NCI-H748 treated with DMSO at 0.1 percent for 48 hours (cell line): ENCODE measurements at regions not wholly inside any gene's neighbourhood (a gene's known extent, or its start where the extent isn't known, plus 50 kb on each side); places are given as distances from the start of the nearest gene placed in this dataset.

Experiments
- DNase-seq: peaks from one replicate; lab custom pipeline; 2025; lab: John Stamatoyannopoulos, UW

- no peak for DNase-seq
Measured at GRCh38 chr4:4735870-4736269, 123.6 kb upstream of the MSX1 start.

GRCh38 chr4:4735136-4735750 lies 124.2 kb upstream of the MSX1 start:
- DNase-seq = no peak

GRCh38 chr4:4734425-4734824 lies 125.0 kb upstream of the MSX1 start:
- no peak for DNase-seq

- DNase-seq = no peak
Measured at GRCh38 chr4:4733663-4734062, 125.8 kb upstream of the MSX1 start.

GRCh38 chr4:4730249-4730648 lies 129.2 kb upstream of the MSX1 start:
- no peak for DNase-seq

GRCh38 chr4:4729206-4729605 lies 130.3 kb upstream of the MSX1 start:
- DNase-seq = no peak

GRCh38 chr4:4727536-4727935 lies 131.9 kb upstream of the MSX1 start:
- no peak for DNase-seq

- no peak for DNase-seq
Measured at GRCh38 chr4:4726051-4726450, 133.4 kb upstream of the MSX1 start.

- no peak for DNase-seq
Measured at GRCh38 chr4:4724321-4724720, 135.1 kb upstream of the MSX1 start.

GRCh38 chr4:4721636-4722035 lies 137.8 kb upstream of the MSX1 start:
- DNase-seq = no peak

GRCh38 chr4:4720646-4721045 lies 138.8 kb upstream of the MSX1 start:
- peak; percentile 30 for DNase-seq

- no peak for DNase-seq
Measured at GRCh38 chr4:4719436-4719835, 140.0 kb upstream of the MSX1 start.

GRCh38 chr4:4717692-4718091 lies 141.8 kb upstream of the MSX1 start:
- no peak for DNase-seq

GRCh38 chr4:4714331-4714730 lies 145.1 kb upstream of the MSX1 start:
- DNase-seq = no peak

- no peak for DNase-seq
Measured at GRCh38 chr4:4712800-4713528, 146.5 kb upstream of the MSX1 start.

- no peak for DNase-seq
Measured at GRCh38 chr4:4711902-4712301, 147.6 kb upstream of the MSX1 start.

GRCh38 chr4:4709736-4710135 lies 149.7 kb upstream of the MSX1 start:
- DNase-seq = no peak

GRCh38 chr4:4704267-4704666 lies 155.2 kb upstream of the MSX1 start:
- DNase-seq = no peak

- no peak for DNase-seq
Measured at GRCh38 chr4:4697584-4697983, 155.7 kb upstream of the STX18 start.

- no peak for DNase-seq
Measured at GRCh38 chr4:4696530-4696929, 154.7 kb upstream of the STX18 start.

GRCh38 chr4:4695497-4695896 lies 153.6 kb upstream of the STX18 start:
- no peak for DNase-seq

GRCh38 chr4:4694827-4695226 lies 153.0 kb upstream of the STX18 start:
- no peak for DNase-seq

- DNase-seq = no peak
Measured at GRCh38 chr4:4694296-4694772, 152.5 kb upstream of the STX18 start.

GRCh38 chr4:4693755-4694295 lies 152.0 kb upstream of the STX18 start:
- no peak for DNase-seq
